Endothelial cell (in vitro differentiated cells): ENCODE measurements at regions not wholly inside any gene's neighbourhood (a gene's known extent, or its start where the extent isn't known, plus 50 kb on each side); places are given as distances from the start of the nearest gene placed in this dataset.

Experiments
- DNase-seq: peaks from one replicate; pipeline ENCODE4 v3.0.0; 2021; ENCODE audit warnings: low spot score
- H3K27ac Mint-ChIP-seq: one replicate; pipeline ENCODE4 v1.8.0; 2021; ENCODE audit warnings: mixed read lengths, inconsistent platforms; ENCODE audit not compliant: unreplicated experiment
- H3K27me3 Mint-ChIP-seq: one replicate; pipeline ENCODE4 v1.8.0; 2021; ENCODE audit warnings: mild to moderate bottlenecking, moderate library complexity, mixed read lengths, inconsistent platforms; ENCODE audit not compliant: unreplicated experiment
- H3K36me3 Mint-ChIP-seq: one replicate; pipeline ENCODE4 v1.8.0; 2021; ENCODE audit warnings: mild to moderate bottlenecking, low read depth, mixed read lengths, inconsistent platforms; ENCODE audit not compliant: unreplicated experiment
- H3K4me1 Mint-ChIP-seq: one replicate; pipeline ENCODE4 v1.8.0; 2021; ENCODE audit warnings: mild to moderate bottlenecking, mixed read lengths, inconsistent platforms; ENCODE audit not compliant: unreplicated experiment
- H3K4me3 Mint-ChIP-seq: one replicate; pipeline ENCODE4 v1.8.0; 2021; ENCODE audit warnings: mild to moderate bottlenecking, mixed read lengths, inconsistent platforms; ENCODE audit not compliant: unreplicated experiment
- H3K9me3 Mint-ChIP-seq: one replicate; pipeline ENCODE4 v1.8.0; 2021; ENCODE audit warnings: mixed read lengths, inconsistent platforms; ENCODE audit not compliant: unreplicated experiment
- TF ChIP-seq, protein P1 (sequence below): fragments of 200-600 bp; sonication (generic); IDR thresholded peaks from one replicate; pipeline ENCODE4 v1.5.0; 2021; ENCODE audit warnings: antibody characterized with exemption; ENCODE audit not compliant: unreplicated experiment

DNA sequence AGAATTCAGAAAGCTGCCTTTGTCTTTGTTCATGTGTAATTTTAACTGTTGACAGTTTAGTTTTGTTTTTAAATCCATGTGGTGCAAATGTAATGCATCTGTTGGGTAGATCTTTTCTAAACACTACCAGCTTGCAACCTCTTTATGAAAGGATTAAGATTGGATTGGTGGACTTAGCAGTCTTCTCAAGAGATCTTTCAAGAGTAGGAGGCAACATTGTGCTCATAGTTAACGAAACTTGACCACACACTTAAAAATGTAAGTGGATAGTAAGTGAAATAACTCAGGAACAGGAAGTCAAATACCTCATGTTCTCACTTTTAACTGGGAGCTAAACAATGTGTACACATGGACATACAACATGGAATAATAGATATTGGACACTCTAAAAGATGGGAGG, 579.0 kb downstream of the RIT2 start:
- H3K4me1 Mint-ChIP-seq = no peaks in the 10 kb centered on the region

DNA sequence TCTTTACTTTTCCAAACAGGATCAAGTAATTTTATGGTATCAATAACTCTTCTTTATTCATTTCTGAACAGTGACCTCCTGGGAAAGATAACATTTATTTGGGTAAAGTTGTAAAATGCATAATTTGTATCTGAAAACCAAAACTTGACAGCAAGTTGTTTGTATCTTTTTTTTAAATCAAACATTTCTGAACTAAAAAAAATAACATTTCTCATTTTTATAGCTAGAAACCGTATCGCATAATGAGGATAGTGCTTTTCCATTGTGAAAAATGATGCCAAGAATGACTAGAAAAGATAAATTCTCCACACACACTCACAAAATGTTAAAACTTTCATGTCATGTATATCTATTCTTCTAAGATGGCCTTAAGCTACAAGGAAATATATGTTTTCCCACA, 578.2 kb downstream of the RIT2 start:
- no peaks in the 10 kb centered on the region for H3K36me3 Mint-ChIP-seq
- no peaks in the 10 kb centered on the region for H3K9me3 Mint-ChIP-seq
- H3K27me3 Mint-ChIP-seq = no peaks in the 10 kb centered on the region
- TF ChIP-seq, protein P1, sequence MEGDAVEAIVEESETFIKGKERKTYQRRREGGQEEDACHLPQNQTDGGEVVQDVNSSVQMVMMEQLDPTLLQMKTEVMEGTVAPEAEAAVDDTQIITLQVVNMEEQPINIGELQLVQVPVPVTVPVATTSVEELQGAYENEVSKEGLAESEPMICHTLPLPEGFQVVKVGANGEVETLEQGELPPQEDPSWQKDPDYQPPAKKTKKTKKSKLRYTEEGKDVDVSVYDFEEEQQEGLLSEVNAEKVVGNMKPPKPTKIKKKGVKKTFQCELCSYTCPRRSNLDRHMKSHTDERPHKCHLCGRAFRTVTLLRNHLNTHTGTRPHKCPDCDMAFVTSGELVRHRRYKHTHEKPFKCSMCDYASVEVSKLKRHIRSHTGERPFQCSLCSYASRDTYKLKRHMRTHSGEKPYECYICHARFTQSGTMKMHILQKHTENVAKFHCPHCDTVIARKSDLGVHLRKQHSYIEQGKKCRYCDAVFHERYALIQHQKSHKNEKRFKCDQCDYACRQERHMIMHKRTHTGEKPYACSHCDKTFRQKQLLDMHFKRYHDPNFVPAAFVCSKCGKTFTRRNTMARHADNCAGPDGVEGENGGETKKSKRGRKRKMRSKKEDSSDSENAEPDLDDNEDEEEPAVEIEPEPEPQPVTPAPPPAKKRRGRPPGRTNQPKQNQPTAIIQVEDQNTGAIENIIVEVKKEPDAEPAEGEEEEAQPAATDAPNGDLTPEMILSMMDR = no peak
- H3K4me3 Mint-ChIP-seq = no peak overlapping the region
- DNase-seq = no peak
- no peak overlapping the region for H3K27ac Mint-ChIP-seq
- no peaks in the 10 kb centered on the region for H3K4me1 Mint-ChIP-seq

More for the DNA sequence above, 579.0 kb downstream of the RIT2 start:
- DNase-seq = no peak
- H3K36me3 Mint-ChIP-seq = no peaks in the 10 kb centered on the region
- H3K27ac Mint-ChIP-seq = no peak overlapping the region
- no peaks in the 10 kb centered on the region for H3K27me3 Mint-ChIP-seq
- H3K4me3 Mint-ChIP-seq = no peak overlapping the region
- TF ChIP-seq, protein P1 = no peak
- H3K9me3 Mint-ChIP-seq = no peaks in the 10 kb centered on the region

DNA sequence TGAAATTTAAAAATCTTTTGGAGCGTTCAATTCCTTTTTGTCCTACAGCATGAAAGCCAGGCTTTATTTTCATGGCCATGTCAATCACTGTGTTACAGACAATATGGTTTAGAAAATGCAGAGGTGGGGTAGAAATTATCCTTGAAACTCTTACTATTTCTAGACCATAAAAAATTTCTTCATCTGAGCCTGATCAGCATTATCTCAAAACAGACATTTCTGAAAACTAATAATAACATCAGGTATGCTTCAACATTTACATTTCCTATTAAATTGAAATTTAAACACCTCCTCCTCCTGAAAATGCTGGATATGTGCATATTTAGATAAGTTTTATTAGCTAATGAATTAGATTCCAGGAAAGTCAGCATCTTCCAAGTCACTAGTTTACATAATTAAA, 570.6 kb downstream of the RIT2 start:
- Mint-ChIP-seq H3K4me1 (no peaks in the 10 kb centered on the region), H3K9me3 (no peaks in the 10 kb centered on the region), H3K27ac (no peak overlapping the region), H3K4me3 (no peak overlapping the region), H3K27me3 (peaks cover 2% of the 10 kb centered on the region), H3K36me3 (no peaks in the 10 kb centered on the region)
- DNase-seq = no peak
- TF ChIP-seq, protein P1 = no peak

DNA sequence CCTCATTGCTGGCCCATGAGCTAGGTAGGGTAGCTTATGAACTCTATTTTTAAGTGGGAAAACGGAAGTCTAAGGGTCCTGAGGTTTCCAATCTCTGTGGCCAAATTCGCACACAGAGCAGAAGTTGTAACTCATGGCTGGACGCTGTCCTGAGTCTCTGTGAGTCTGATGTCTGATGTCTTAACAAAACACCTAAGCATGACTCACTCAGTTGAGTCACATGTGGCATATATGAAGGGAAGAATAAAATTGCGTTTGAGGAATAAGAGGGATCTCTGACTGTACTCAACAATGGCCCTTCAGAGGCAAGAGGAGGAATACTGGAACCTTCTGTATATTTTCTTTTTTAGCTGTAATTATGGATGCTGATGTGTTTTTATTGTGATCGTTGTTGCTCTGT, 569.7 kb downstream of the RIT2 start:
- Mint-ChIP-seq H3K27ac (no peak overlapping the region), H3K36me3 (no peaks in the 10 kb centered on the region), H3K27me3 (peaks cover 2% of the 10 kb centered on the region), H3K9me3 (no peaks in the 10 kb centered on the region), H3K4me1 (no peaks in the 10 kb centered on the region), H3K4me3 (no peak overlapping the region)
- DNase-seq = no peak
- TF ChIP-seq, protein P1 = no peak

DNA sequence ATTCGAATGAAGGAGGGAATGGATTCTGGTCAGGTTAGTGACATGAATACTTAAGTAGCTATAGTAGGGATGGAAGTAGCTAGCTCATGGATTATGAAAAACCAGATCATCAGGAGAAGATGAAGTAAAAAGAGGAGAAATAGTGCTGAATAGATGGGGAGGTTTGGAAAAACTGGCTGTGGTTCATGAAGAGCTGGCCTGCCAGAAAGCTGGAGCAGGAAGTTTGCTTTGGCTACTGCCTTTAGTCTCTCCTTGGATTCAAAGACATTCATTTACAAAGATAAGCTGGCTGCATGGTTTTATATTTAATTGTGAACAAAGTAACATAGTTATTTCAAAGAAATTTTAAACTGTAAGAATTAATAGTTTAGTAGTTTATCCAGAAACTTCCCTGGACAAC, 567.0 kb downstream of the RIT2 start:
- TF ChIP-seq, protein P1 = no peak
- Mint-ChIP-seq H3K4me1 (no peaks in the 10 kb centered on the region), H3K4me3 (no peak overlapping the region), H3K27ac (no peak overlapping the region), H3K36me3 (no peaks in the 10 kb centered on the region), H3K27me3 (peaks cover 2% of the 10 kb centered on the region), H3K9me3 (no peaks in the 10 kb centered on the region)
- DNase-seq = no peak
